Peyer's patch (tissue), 4 donors: ENCODE measurements at regions not wholly inside any gene's neighbourhood (a gene's known extent, or its start where the extent isn't known, plus 50 kb on each side); places are given as distances from the start of the nearest gene placed in this dataset.

Source experiments
- POLR2A ChIP-seq, 2 donors: fragments of 450-650 bp; IDR thresholded peaks; one replicate each; pipeline ENCODE4 v1.5.1; 2017; ENCODE audit warnings: antibody characterized with exemption in 2 of 2, mild to moderate bottlenecking in 2 of 2, moderate library complexity in 2 of 2
- TF ChIP-seq, protein P1 (sequence below), 6 experiments: fragments of 450-650 bp in 4 of 6; fragments of 200-600 bp in 2 of 6; sonication (generic) in 1 of 6; IDR thresholded peaks; one replicate each; pipeline ENCODE4 v1.5.1; 2017 to 2019; ENCODE audit warnings: antibody characterized with exemption in 6 of 6, mild to moderate bottlenecking in 3 of 6, moderate library complexity in 1 of 6

DNA sequence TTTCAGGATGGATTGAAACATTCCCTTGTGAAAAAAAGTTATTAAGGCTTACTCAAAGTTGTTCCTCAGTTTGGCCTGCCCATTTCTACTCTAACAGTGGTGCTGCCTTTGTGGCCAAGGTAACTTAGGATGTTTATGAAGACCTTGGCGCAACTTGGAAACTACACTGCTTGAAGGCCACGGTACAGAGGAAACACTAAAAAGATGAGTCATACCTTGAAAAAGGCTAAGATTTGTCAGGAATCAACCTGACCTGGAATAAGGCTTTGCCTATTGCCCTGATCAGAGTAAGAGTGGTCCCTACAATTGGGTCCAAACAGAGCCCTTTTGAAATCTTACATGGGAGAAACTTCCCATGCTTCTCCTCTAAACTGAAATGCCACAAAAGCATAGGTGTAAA is 119.9 kb upstream of the MOCS1 start:
- TF ChIP-seq, protein P1, sequence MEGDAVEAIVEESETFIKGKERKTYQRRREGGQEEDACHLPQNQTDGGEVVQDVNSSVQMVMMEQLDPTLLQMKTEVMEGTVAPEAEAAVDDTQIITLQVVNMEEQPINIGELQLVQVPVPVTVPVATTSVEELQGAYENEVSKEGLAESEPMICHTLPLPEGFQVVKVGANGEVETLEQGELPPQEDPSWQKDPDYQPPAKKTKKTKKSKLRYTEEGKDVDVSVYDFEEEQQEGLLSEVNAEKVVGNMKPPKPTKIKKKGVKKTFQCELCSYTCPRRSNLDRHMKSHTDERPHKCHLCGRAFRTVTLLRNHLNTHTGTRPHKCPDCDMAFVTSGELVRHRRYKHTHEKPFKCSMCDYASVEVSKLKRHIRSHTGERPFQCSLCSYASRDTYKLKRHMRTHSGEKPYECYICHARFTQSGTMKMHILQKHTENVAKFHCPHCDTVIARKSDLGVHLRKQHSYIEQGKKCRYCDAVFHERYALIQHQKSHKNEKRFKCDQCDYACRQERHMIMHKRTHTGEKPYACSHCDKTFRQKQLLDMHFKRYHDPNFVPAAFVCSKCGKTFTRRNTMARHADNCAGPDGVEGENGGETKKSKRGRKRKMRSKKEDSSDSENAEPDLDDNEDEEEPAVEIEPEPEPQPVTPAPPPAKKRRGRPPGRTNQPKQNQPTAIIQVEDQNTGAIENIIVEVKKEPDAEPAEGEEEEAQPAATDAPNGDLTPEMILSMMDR (IDR thresholded peaks at IDR 0.05), result no peak
- no peak for TF ChIP-seq POLR2A (IDR thresholded peaks at IDR 0.05)
